Liver (tissue), 3 donors: ENCODE measurements at regions not wholly inside any gene's neighbourhood (a gene's known extent, or its start where the extent isn't known, plus 50 kb on each side); places are given as distances from the start of the nearest gene placed in this dataset.

ENCODE experiments used
- CTCF ChIP-seq: fragments of 150-350 bp; IDR thresholded peaks from 2 replicates; pipeline ENCODE4 v1.5.1; 2017; ENCODE audit warnings: improper control_type of control experiment, low read depth, low read length; ENCODE audit not compliant: missing input control
- FOXA2 ChIP-seq: IDR thresholded peaks from 2 replicates; pipeline ENCODE4 v1.6.1; 2016; ENCODE audit warnings: antibody characterized with exemption
- HNF4G ChIP-seq: IDR thresholded peaks from 2 replicates; pipeline ENCODE4 v1.6.1; 2016; ENCODE audit warnings: antibody characterized with exemption
- MAX ChIP-seq: IDR thresholded peaks from 2 replicates; pipeline ENCODE4 v1.6.1; 2016; ENCODE audit warnings: antibody characterized with exemption
- RAD21 ChIP-seq, 2 donors: IDR thresholded peaks; 2 replicates each; pipeline ENCODE4 v1.6.1; 2016; ENCODE audit warnings: antibody characterized with exemption in 2 of 2, mild to moderate bottlenecking in 2 of 2
- donor health status: healthy.
- donor health status: healthy.

- TF ChIP-seq CTCF (no peak), MAX (no peak), FOXA2 (no peak), RAD21 (IDR thresholded peaks at IDR 0.05) (no peak), HNF4G (no peak)
Observed at GRCh38 chr20:46835418-46835817, 59.2 kb upstream of the EYA2 start.
